ENCODE measurements at regions not wholly inside any gene's neighbourhood (a gene's known extent, or its start where the extent isn't known, plus 50 kb on each side); places are given as distances from the start of the nearest gene placed in this dataset.

GRCh38 chr6:90928051-90928450, 341.2 kb upstream of the MAP3K7 start:
- in situ Hi-C loops (cut with MboI): no loop called here
- CTCF ChIA-PET: interaction anchor here (1.0 to 4.2 kb wide), 2 partner anchors 9 to 13 kb away, joined by 3 to 25 read pairs; no protein-coding TSS in a partner anchor
- no peaks in the 10 kb centered on the region for H3K27me3 ChIP-seq (replicated peaks in 1 of 2; ENCODE audit: control insufficient read depth in 2 of 2, insufficient read depth in 2 of 2, low read length in 1 of 2)
- no peak for TF ChIP-seq TBL1XR1 (IDR thresholded peaks at IDR 0.05; ENCODE audit: low read depth, low read length)
- no peak for TF ChIP-seq TCF7 (IDR thresholded peaks at IDR 0.05; ENCODE audit: borderline replicate concordance)
- TF ChIP-seq YY1 (IDR thresholded peaks at IDR 0.05; ENCODE audit: low read depth, low read length): no peak
- TF ChIP-seq PAX8 (IDR thresholded peaks at IDR 0.05): no peak
- TF ChIP-seq CBX5 (IDR thresholded peaks at IDR 0.05; ENCODE audit: low read depth): no peak
- TF ChIP-seq EZH2 (IDR thresholded peaks at IDR 0.05; ENCODE audit: borderline replicate concordance, control insufficient read depth, low read depth, low read length): no peak
- TF ChIP-seq MYC (IDR thresholded peaks at IDR 0.05; ENCODE audit: insufficient read depth, insufficient read length, insufficient replicate concordance, low read length, severe bottlenecking): no peak
- no peak for TF ChIP-seq MXI1 (IDR thresholded peaks at IDR 0.05; ENCODE audit: low read depth, low read length)
- TF ChIP-seq, protein P1, sequence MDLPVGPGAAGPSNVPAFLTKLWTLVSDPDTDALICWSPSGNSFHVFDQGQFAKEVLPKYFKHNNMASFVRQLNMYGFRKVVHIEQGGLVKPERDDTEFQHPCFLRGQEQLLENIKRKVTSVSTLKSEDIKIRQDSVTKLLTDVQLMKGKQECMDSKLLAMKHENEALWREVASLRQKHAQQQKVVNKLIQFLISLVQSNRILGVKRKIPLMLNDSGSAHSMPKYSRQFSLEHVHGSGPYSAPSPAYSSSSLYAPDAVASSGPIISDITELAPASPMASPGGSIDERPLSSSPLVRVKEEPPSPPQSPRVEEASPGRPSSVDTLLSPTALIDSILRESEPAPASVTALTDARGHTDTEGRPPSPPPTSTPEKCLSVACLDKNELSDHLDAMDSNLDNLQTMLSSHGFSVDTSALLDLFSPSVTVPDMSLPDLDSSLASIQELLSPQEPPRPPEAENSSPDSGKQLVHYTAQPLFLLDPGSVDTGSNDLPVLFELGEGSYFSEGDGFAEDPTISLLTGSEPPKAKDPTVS (IDR thresholded peaks at IDR 0.05; ENCODE audit: low read depth, low read length): no peak
- TF ChIP-seq, protein P2, sequence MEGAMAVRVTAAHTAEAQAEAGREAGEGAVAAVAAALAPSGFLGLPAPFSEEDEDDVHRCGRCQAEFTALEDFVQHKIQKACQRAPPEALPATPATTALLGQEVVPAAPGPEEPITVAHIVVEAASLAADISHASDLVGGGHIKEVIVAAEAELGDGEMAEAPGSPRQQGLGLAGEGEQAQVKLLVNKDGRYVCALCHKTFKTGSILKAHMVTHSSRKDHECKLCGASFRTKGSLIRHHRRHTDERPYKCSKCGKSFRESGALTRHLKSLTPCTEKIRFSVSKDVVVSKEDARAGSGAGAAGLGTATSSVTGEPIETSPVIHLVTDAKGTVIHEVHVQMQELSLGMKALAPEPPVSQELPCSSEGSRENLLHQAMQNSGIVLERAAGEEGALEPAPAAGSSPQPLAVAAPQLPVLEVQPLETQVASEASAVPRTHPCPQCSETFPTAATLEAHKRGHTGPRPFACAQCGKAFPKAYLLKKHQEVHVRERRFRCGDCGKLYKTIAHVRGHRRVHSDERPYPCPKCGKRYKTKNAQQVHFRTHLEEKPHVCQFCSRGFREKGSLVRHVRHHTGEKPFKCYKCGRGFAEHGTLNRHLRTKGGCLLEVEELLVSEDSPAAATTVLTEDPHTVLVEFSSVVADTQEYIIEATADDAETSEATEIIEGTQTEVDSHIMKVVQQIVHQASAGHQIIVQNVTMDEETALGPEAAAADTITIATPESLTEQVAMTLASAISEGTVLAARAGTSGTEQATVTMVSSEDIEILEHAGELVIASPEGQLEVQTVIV (IDR thresholded peaks at IDR 0.05; ENCODE audit: borderline replicate concordance, partially characterized antibody): no peak
- no peak for TF ChIP-seq SIX5 (IDR thresholded peaks at IDR 0.05; ENCODE audit: low read depth, low read length, severe bottlenecking)
- TF ChIP-seq FOXM1 (IDR thresholded peaks at IDR 0.05; ENCODE audit: low read depth, low read length): no peak
- TF ChIP-seq BACH1 (IDR thresholded peaks at IDR 0.05; ENCODE audit: borderline replicate concordance): no peak
- TF ChIP-seq ZBTB33 (IDR thresholded peaks at IDR 0.05): no peak
- TF ChIP-seq MYB (IDR thresholded peaks at IDR 0.05; ENCODE audit: borderline replicate concordance, low read depth, low read length): no peak

More at GRCh38 chr6:90928051-90928450, 341.2 kb upstream of the MAP3K7 start:
- H3K4me1 ChIP-seq (ENCODE audit: control insufficient read depth, insufficient read depth, low read length): no peaks in the 10 kb centered on the region
- ChIA-PET SMC1A (ENCODE audit: uncharacterized antibody, unreplicated experiment) (interaction anchor here (1.0 to 1.9 kb wide), 3 partner anchors 10 to 1883 kb away, joined by 3 to 7 read pairs (median 3); no protein-coding TSS in a partner anchor), POLR2A (no interaction called here), RAD21 (ENCODE audit: unreplicated experiment) (interaction anchor here (1.9 kb wide), 1 partner anchor 12 kb away, joined by 6 read pairs; no protein-coding TSS in a partner anchor)
- H3K9ac ChIP-seq (ENCODE audit: control insufficient read depth, insufficient read depth, low read length): no peak overlapping the region
- no TSS peak for BruUV-seq (replicated peaks)
- no peaks in the 10 kb centered on the region for H3K36me3 ChIP-seq (ENCODE audit: control insufficient read depth in 2 of 2, insufficient read depth in 2 of 2, low read length in 1 of 2)
- DNase-seq (ENCODE audit: low read depth, low spot score): no peak
- WGBS (ENCODE audit: insufficient coverage, insufficient replicate concordance, low lambda C conversion rate, missing lambda C conversion rate): 20% methylated on average over 2 of the region's 2 CpGs
- H4K20me1 ChIP-seq (ENCODE audit: control insufficient read depth, insufficient read depth): no peaks in the 10 kb centered on the region
- no peak overlapping the region for H3K4me2 ChIP-seq (ENCODE audit: control insufficient read depth, insufficient read depth)
- H3K79me2 ChIP-seq (ENCODE audit: control insufficient read depth, insufficient read depth, low read length): no peaks in the 10 kb centered on the region
- FAIRE-seq: no peak
- no peak for ATAC-seq
- H3K27ac ChIP-seq (ENCODE audit: control insufficient read depth, insufficient read depth): no peak overlapping the region
- no peaks in the 10 kb centered on the region for H3K9me3 ChIP-seq (replicated peaks; ENCODE audit: control insufficient read depth, insufficient read depth, low read length)
- H2AFZ ChIP-seq (ENCODE audit: control insufficient read depth, low read depth, low read length): no peak overlapping the region
- intact Hi-C loops (cut with micrococcal nuclease; ENCODE audit: unreplicated experiment): no loop called here
- no peak overlapping the region for H3K4me3 ChIP-seq

Measured in GM12878 (cell line).